HG03103 (cell line): ENCODE measurements at regions not wholly inside any gene's neighbourhood (a gene's known extent, or its start where the extent isn't known, plus 50 kb on each side); places are given as distances from the start of the nearest gene placed in this dataset.
"Not testable (repeated sequence)": the region's sequence is repeated elsewhere in the genome, so short reads cannot be mapped to it uniquely, and the experiment has no call there.

Experiments
- ATAC-seq: cut with Tn5 transposase; IDR thresholded peaks from one replicate; pipeline ENCODE4 v1.9.1; 2021; ENCODE audit warnings: low read depth; ENCODE audit not compliant: unreplicated experiment

GRCh38 chr5:57738787-57739186 is 256.2 kb upstream of the ACTBL2 start:
- ATAC-seq, result no peak

- no peak for ATAC-seq
These were observed 255.7 kb upstream of the ACTBL2 start for GRCh38 chr5:57738301-57738700.

- ATAC-seq, result no peak
These were observed 254.1 kb upstream of the ACTBL2 start for GRCh38 chr5:57736716-57737115.

- not testable (repeated sequence) for ATAC-seq
These were observed 252.9 kb upstream of the ACTBL2 start for GRCh38 chr5:57735279-57736153.

GRCh38 chr5:57734296-57734695 is 251.7 kb upstream of the ACTBL2 start:
- ATAC-seq, result no peak

- ATAC-seq, result no peak
These were observed 245.0 kb upstream of the ACTBL2 start for GRCh38 chr5:57727591-57727990.

- no peak for ATAC-seq
These were observed 243.3 kb upstream of the ACTBL2 start for GRCh38 chr5:57725658-57726504.

- ATAC-seq, result no peak
These were observed 242.2 kb upstream of the ACTBL2 start for GRCh38 chr5:57724836-57725235.

GRCh38 chr5:57721226-57721625 is 238.6 kb upstream of the ACTBL2 start:
- ATAC-seq, result no peak

GRCh38 chr5:57720656-57721055 is 238.0 kb upstream of the ACTBL2 start:
- no peak for ATAC-seq

- no peak for ATAC-seq
These were observed 236.6 kb upstream of the ACTBL2 start for GRCh38 chr5:57719216-57719615.

- ATAC-seq, result no peak
These were observed 235.5 kb upstream of the ACTBL2 start for GRCh38 chr5:57718155-57718554.

GRCh38 chr5:57717555-57717954 is 234.9 kb upstream of the ACTBL2 start:
- no peak for ATAC-seq

GRCh38 chr5:57716661-57717060 is 234.1 kb upstream of the ACTBL2 start:
- ATAC-seq, result no peak

- ATAC-seq, result no peak
These were observed 232.7 kb upstream of the ACTBL2 start for GRCh38 chr5:57715296-57715695.

GRCh38 chr5:57713535-57713934 is 230.9 kb upstream of the ACTBL2 start:
- not testable (repeated sequence) for ATAC-seq

- ATAC-seq, result no peak
These were observed 229.3 kb upstream of the ACTBL2 start for GRCh38 chr5:57711946-57712345.

- no peak for ATAC-seq
These were observed 228.9 kb upstream of the ACTBL2 start for GRCh38 chr5:57711471-57711870.

- ATAC-seq, result no peak
These were observed 227.5 kb upstream of the ACTBL2 start for GRCh38 chr5:57710126-57710525.

- no peak for ATAC-seq
These were observed 223.2 kb upstream of the ACTBL2 start for GRCh38 chr5:57705769-57706168.

- ATAC-seq, result no peak
These were observed 221.1 kb upstream of the ACTBL2 start for GRCh38 chr5:57703721-57704120.

GRCh38 chr5:57700484-57700883 is 217.9 kb upstream of the ACTBL2 start:
- ATAC-seq, result no peak
